ENCODE measurements at regions not wholly inside any gene's neighbourhood (a gene's known extent, or its start where the extent isn't known, plus 50 kb on each side); places are given as distances from the start of the nearest gene placed in this dataset.

GRCh38 chr4:155609455-155610059 lies 57.1 kb upstream of the GUCY1A1 start:
- TF ChIP-seq POLR2AphosphoS5 (IDR thresholded peaks at IDR 0.05; ENCODE audit: low read depth) (no peak), SPI1 (IDR thresholded peaks at IDR 0.05; ENCODE audit: borderline replicate concordance, low read depth) (no peak), GABPA (IDR thresholded peaks at IDR 0.05; ENCODE audit: low read depth) (no peak)
- TF ChIP-seq, protein P1, sequence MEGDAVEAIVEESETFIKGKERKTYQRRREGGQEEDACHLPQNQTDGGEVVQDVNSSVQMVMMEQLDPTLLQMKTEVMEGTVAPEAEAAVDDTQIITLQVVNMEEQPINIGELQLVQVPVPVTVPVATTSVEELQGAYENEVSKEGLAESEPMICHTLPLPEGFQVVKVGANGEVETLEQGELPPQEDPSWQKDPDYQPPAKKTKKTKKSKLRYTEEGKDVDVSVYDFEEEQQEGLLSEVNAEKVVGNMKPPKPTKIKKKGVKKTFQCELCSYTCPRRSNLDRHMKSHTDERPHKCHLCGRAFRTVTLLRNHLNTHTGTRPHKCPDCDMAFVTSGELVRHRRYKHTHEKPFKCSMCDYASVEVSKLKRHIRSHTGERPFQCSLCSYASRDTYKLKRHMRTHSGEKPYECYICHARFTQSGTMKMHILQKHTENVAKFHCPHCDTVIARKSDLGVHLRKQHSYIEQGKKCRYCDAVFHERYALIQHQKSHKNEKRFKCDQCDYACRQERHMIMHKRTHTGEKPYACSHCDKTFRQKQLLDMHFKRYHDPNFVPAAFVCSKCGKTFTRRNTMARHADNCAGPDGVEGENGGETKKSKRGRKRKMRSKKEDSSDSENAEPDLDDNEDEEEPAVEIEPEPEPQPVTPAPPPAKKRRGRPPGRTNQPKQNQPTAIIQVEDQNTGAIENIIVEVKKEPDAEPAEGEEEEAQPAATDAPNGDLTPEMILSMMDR (IDR thresholded peaks at IDR 0.05; ENCODE audit: insufficient read depth, low read length): no peak
- TF ChIP-seq, protein P2, sequence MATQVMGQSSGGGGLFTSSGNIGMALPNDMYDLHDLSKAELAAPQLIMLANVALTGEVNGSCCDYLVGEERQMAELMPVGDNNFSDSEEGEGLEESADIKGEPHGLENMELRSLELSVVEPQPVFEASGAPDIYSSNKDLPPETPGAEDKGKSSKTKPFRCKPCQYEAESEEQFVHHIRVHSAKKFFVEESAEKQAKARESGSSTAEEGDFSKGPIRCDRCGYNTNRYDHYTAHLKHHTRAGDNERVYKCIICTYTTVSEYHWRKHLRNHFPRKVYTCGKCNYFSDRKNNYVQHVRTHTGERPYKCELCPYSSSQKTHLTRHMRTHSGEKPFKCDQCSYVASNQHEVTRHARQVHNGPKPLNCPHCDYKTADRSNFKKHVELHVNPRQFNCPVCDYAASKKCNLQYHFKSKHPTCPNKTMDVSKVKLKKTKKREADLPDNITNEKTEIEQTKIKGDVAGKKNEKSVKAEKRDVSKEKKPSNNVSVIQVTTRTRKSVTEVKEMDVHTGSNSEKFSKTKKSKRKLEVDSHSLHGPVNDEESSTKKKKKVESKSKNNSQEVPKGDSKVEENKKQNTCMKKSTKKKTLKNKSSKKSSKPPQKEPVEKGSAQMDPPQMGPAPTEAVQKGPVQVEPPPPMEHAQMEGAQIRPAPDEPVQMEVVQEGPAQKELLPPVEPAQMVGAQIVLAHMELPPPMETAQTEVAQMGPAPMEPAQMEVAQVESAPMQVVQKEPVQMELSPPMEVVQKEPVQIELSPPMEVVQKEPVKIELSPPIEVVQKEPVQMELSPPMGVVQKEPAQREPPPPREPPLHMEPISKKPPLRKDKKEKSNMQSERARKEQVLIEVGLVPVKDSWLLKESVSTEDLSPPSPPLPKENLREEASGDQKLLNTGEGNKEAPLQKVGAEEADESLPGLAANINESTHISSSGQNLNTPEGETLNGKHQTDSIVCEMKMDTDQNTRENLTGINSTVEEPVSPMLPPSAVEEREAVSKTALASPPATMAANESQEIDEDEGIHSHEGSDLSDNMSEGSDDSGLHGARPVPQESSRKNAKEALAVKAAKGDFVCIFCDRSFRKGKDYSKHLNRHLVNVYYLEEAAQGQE (IDR thresholded peaks at IDR 0.05; ENCODE audit: insufficient replicate concordance, low read depth): no peak
- H3K4me3 ChIP-seq (replicated peaks; ENCODE audit: insufficient read depth, low read length): no peak overlapping the region
- no peaks in the 10 kb centered on the region for H3K27me3 ChIP-seq (ENCODE audit: insufficient read depth, poor library complexity, severe bottlenecking)
- no peak for DNase-seq (ENCODE audit: low read depth in 1 of 2, low spot score in 1 of 2)
- no peak overlapping the region for H3K27ac ChIP-seq (replicated peaks)

- no peak for DNase-seq (ENCODE audit: low read depth in 1 of 2, low spot score in 1 of 2)
- Histone ChIP-seq H3K27ac (replicated peaks) (no peak overlapping the region), H3K4me3 (replicated peaks; ENCODE audit: insufficient read depth, low read length) (no peak overlapping the region), H3K27me3 (ENCODE audit: insufficient read depth, poor library complexity, severe bottlenecking) (no peaks in the 10 kb centered on the region)
- TF ChIP-seq, protein P1 (IDR thresholded peaks at IDR 0.05; ENCODE audit: insufficient read depth, low read length): no peak
- TF ChIP-seq POLR2AphosphoS5 (IDR thresholded peaks at IDR 0.05; ENCODE audit: low read depth): no peak
- TF ChIP-seq SPI1 (IDR thresholded peaks at IDR 0.05; ENCODE audit: borderline replicate concordance, low read depth): no peak
- TF ChIP-seq, protein P2 (IDR thresholded peaks at IDR 0.05; ENCODE audit: insufficient replicate concordance, low read depth): no peak
- TF ChIP-seq GABPA (IDR thresholded peaks at IDR 0.05; ENCODE audit: low read depth): no peak
Observed at GRCh38 chr4:155608225-155608885, 58.3 kb upstream of the GUCY1A1 start.

- no peak for TF ChIP-seq GABPA (IDR thresholded peaks at IDR 0.05; ENCODE audit: low read depth)
- TF ChIP-seq, protein P2 (IDR thresholded peaks at IDR 0.05; ENCODE audit: insufficient replicate concordance, low read depth): no peak
- TF ChIP-seq SPI1 (IDR thresholded peaks at IDR 0.05; ENCODE audit: borderline replicate concordance, low read depth): no peak
- no peak for TF ChIP-seq POLR2AphosphoS5 (IDR thresholded peaks at IDR 0.05; ENCODE audit: low read depth)
- TF ChIP-seq, protein P1 (IDR thresholded peaks at IDR 0.05; ENCODE audit: insufficient read depth, low read length): no peak
- Histone ChIP-seq H3K27me3 (ENCODE audit: insufficient read depth, poor library complexity, severe bottlenecking) (no peaks in the 10 kb centered on the region), H3K4me3 (replicated peaks; ENCODE audit: insufficient read depth, low read length) (no peak overlapping the region), H3K27ac (replicated peaks) (no peak overlapping the region)
- no peak for DNase-seq (ENCODE audit: low read depth in 1 of 2, low spot score in 1 of 2)
Observed at GRCh38 chr4:155607481-155607880, 59.2 kb upstream of the GUCY1A1 start.
